ENCODE measurements at regions not wholly inside any gene's neighbourhood (a gene's known extent, or its start where the extent isn't known, plus 50 kb on each side); places are given as distances from the start of the nearest gene placed in this dataset.
"Not testable (repeated sequence)": the region's sequence is repeated elsewhere in the genome, so short reads cannot be mapped to it uniquely, and the experiment has no call there.

GRCh38 chr14:53380867-53381225 is 227.7 kb upstream of the DDHD1 start:
- no peak for DNase-seq (ENCODE audit: extremely low spot score)
- Histone ChIP-seq H3K4me3 (ENCODE audit: low read depth, low read length) (no peak overlapping the region), H3K36me3 (ENCODE audit: insufficient read depth) (no peaks in the 10 kb centered on the region), H3K4me1 (ENCODE audit: insufficient read depth) (no peaks in the 10 kb centered on the region), H3K27ac (ENCODE audit: low read depth) (no peak overlapping the region)
- 47% methylated on average over 1 of the region's 1 CpG for WGBS

- WGBS = 90% methylated on average over 3 of the region's 3 CpGs
- H3K4me1 ChIP-seq (ENCODE audit: insufficient read depth) = no peaks in the 10 kb centered on the region
- H3K4me3 ChIP-seq (ENCODE audit: low read depth, low read length) = no peak overlapping the region
- no peak for DNase-seq (ENCODE audit: extremely low spot score)
- H3K27ac ChIP-seq (ENCODE audit: low read depth) = no peak overlapping the region
- no peaks in the 10 kb centered on the region for H3K36me3 ChIP-seq (ENCODE audit: insufficient read depth)
Measured at GRCh38 chr14:53380052-53380866, 227.1 kb upstream of the DDHD1 start.

GRCh38 chr14:53378142-53378541 is 225.0 kb upstream of the DDHD1 start:
- Histone ChIP-seq H3K36me3 (ENCODE audit: insufficient read depth) (no peaks in the 10 kb centered on the region), H3K4me1 (ENCODE audit: insufficient read depth) (no peaks in the 10 kb centered on the region), H3K27ac (ENCODE audit: low read depth) (no peak overlapping the region), H3K4me3 (ENCODE audit: low read depth, low read length) (no peak overlapping the region)
- 82% methylated on average over 4 of the region's 4 CpGs for WGBS
- DNase-seq (ENCODE audit: extremely low spot score) = no peak

- Histone ChIP-seq H3K4me3 (ENCODE audit: low read depth, low read length) (no peak overlapping the region), H3K36me3 (ENCODE audit: insufficient read depth) (no peaks in the 10 kb centered on the region), H3K4me1 (ENCODE audit: insufficient read depth) (no peaks in the 10 kb centered on the region), H3K27ac (ENCODE audit: low read depth) (no peak overlapping the region)
- 69% methylated on average over 2 of the region's 2 CpGs for WGBS
- no peak for DNase-seq (ENCODE audit: extremely low spot score)
Measured at GRCh38 chr14:53376064-53376463, 222.9 kb upstream of the DDHD1 start.

- 56% methylated on average over 3 of the region's 3 CpGs for WGBS
- H3K36me3 ChIP-seq (ENCODE audit: insufficient read depth) = no peaks in the 10 kb centered on the region
- H3K4me3 ChIP-seq (ENCODE audit: low read depth, low read length) = no peak overlapping the region
Measured at GRCh38 chr14:53375599-53375998, 222.5 kb upstream of the DDHD1 start.

GRCh38 chr14:53368711-53369201 is 215.6 kb upstream of the DDHD1 start:
- Histone ChIP-seq H3K27ac (ENCODE audit: low read depth) (no peak overlapping the region), H3K4me1 (ENCODE audit: insufficient read depth) (no peaks in the 10 kb centered on the region), H3K4me3 (ENCODE audit: low read depth, low read length) (no peak overlapping the region), H3K36me3 (ENCODE audit: insufficient read depth) (no peaks in the 10 kb centered on the region)
- DNase-seq (ENCODE audit: extremely low spot score) = no peak

More at GRCh38 chr14:53375599-53375998, 222.5 kb upstream of the DDHD1 start:
- DNase-seq (ENCODE audit: extremely low spot score) = no peak
- no peak overlapping the region for H3K27ac ChIP-seq (ENCODE audit: low read depth)
- no peaks in the 10 kb centered on the region for H3K4me1 ChIP-seq (ENCODE audit: insufficient read depth)

- H3K27ac ChIP-seq (ENCODE audit: low read depth) = no peak overlapping the region
- H3K36me3 ChIP-seq (ENCODE audit: insufficient read depth) = no peaks in the 10 kb centered on the region
- no peaks in the 10 kb centered on the region for H3K4me1 ChIP-seq (ENCODE audit: insufficient read depth)
- DNase-seq (ENCODE audit: extremely low spot score) = no peak
- H3K4me3 ChIP-seq (ENCODE audit: low read depth, low read length) = no peak overlapping the region
- WGBS = 20% methylated on average over 4 of the region's 4 CpGs
Measured at GRCh38 chr14:53368066-53368465, 214.9 kb upstream of the DDHD1 start.

- WGBS = 35% methylated on average over 4 of the region's 4 CpGs
- DNase-seq (ENCODE audit: extremely low spot score) = peak; percentile 37
- H3K27ac ChIP-seq (ENCODE audit: low read depth) = no peak overlapping the region
- no peak overlapping the region for H3K4me3 ChIP-seq (ENCODE audit: low read depth, low read length)
- H3K36me3 ChIP-seq (ENCODE audit: insufficient read depth) = no peaks in the 10 kb centered on the region
- no peaks in the 10 kb centered on the region for H3K4me1 ChIP-seq (ENCODE audit: insufficient read depth)
Measured at GRCh38 chr14:53367644-53368026, 214.5 kb upstream of the DDHD1 start.

- Histone ChIP-seq H3K36me3 (ENCODE audit: insufficient read depth) (no peaks in the 10 kb centered on the region), H3K27ac (ENCODE audit: low read depth) (no peak overlapping the region), H3K4me1 (ENCODE audit: insufficient read depth) (no peaks in the 10 kb centered on the region), H3K4me3 (ENCODE audit: low read depth, low read length) (no peak overlapping the region)
- DNase-seq (ENCODE audit: extremely low spot score) = no peak
- WGBS = 71% methylated on average over 3 of the region's 3 CpGs
Measured at GRCh38 chr14:53365486-53366130, 212.5 kb upstream of the DDHD1 start.

GRCh38 chr14:53362916-53363315 is 209.8 kb upstream of the DDHD1 start:
- not testable (repeated sequence) for H3K27ac ChIP-seq (ENCODE audit: low read depth); H3K4me1 ChIP-seq (ENCODE audit: insufficient read depth); H3K36me3 ChIP-seq (ENCODE audit: insufficient read depth); DNase-seq (ENCODE audit: extremely low spot score); H3K4me3 ChIP-seq (ENCODE audit: low read depth, low read length)
- WGBS = 83% methylated on average over 2 of the region's 2 CpGs

GRCh38 chr14:53360829-53361228 is 207.7 kb upstream of the DDHD1 start:
- Histone ChIP-seq H3K36me3 (ENCODE audit: insufficient read depth) (no peaks in the 10 kb centered on the region), H3K4me1 (ENCODE audit: insufficient read depth) (no peaks in the 10 kb centered on the region), H3K27ac (ENCODE audit: low read depth) (no peak overlapping the region), H3K4me3 (ENCODE audit: low read depth, low read length) (no peak overlapping the region)
- DNase-seq (ENCODE audit: extremely low spot score) = no peak

- Histone ChIP-seq H3K4me3 (ENCODE audit: low read depth, low read length) (no peak overlapping the region), H3K27ac (ENCODE audit: low read depth) (no peak overlapping the region), H3K4me1 (ENCODE audit: insufficient read depth) (no peaks in the 10 kb centered on the region), H3K36me3 (ENCODE audit: insufficient read depth) (no peaks in the 10 kb centered on the region)
- no peak for DNase-seq (ENCODE audit: extremely low spot score)
Measured at GRCh38 chr14:53358166-53358565, 205.0 kb upstream of the DDHD1 start.

GRCh38 chr14:53356361-53357150 is 203.4 kb upstream of the DDHD1 start:
- Histone ChIP-seq H3K36me3 (ENCODE audit: insufficient read depth) (no peaks in the 10 kb centered on the region), H3K4me1 (ENCODE audit: insufficient read depth) (no peaks in the 10 kb centered on the region), H3K4me3 (ENCODE audit: low read depth, low read length) (no peak overlapping the region), H3K27ac (ENCODE audit: low read depth) (no peak overlapping the region)
- no peak for DNase-seq (ENCODE audit: extremely low spot score)
- WGBS = 74% methylated on average over 4 of the region's 4 CpGs

All from urinary bladder (tissue), 3 donors.